Body of pancreas (tissue), 4 donors: ENCODE measurements at regions not wholly inside any gene's neighbourhood (a gene's known extent, or its start where the extent isn't known, plus 50 kb on each side); places are given as distances from the start of the nearest gene placed in this dataset.

Experiments
- ATAC-seq: fragments of 150-250 bp; one replicate; pipeline ENCODE4 v1.9.1; 2016
- DNase-seq, 4 donors: peaks; one replicate each; pipeline ENCODE4 v3.0.0-alpha.2; 2019
- H3K27ac ChIP-seq, 4 donors: fragments of 200-600 bp; sonication (generic); 1 replicate in 3 of 4; 2 replicates in 1 of 4; pipeline versions ENCODE4 v1.5.1 to v1.6.1; 2016 to 2019; ENCODE audit warnings: mild to moderate bottlenecking in 1 of 4, mixed read lengths in 1 of 4, moderate library complexity in 1 of 4
- H3K27me3 ChIP-seq, 2 donors: fragments of 200-600 bp; sonication (generic); one replicate each; pipeline ENCODE4 v1.6.0; 2016; ENCODE audit warnings: mild to moderate bottlenecking in 1 of 2
- H3K36me3 ChIP-seq, 2 donors: fragments of 200-600 bp; sonication (generic); replicated peaks in 1 of 2; 2 replicates each; pipeline ENCODE4 v1.5.1; 2016; ENCODE audit warnings: low read depth in 2 of 2; ENCODE audit not compliant: insufficient read depth in 1 of 2
- H3K4me1 ChIP-seq: fragments of 200-600 bp; sonication (generic); one replicate; pipeline ENCODE4 v1.6.0; 2016
- H3K4me3 ChIP-seq, 2 donors: fragments of 200-600 bp; sonication (generic); 1 replicate in 1 of 2; 2 replicates in 1 of 2; pipeline ENCODE4 v1.5.1; 2016 to 2019
- H3K9me3 ChIP-seq, 3 donors: fragments of 200-600 bp; sonication (generic); 1 replicate in 2 of 3; 2 replicates in 1 of 3; pipeline ENCODE4 v1.5.1; 2016
- POLR2A ChIP-seq, 3 donors: fragments of 450-650 bp; IDR thresholded peaks; one replicate each; pipeline ENCODE4 v1.6.1; 2016; ENCODE audit warnings: antibody characterized with exemption in 3 of 3, mild to moderate bottlenecking in 2 of 3
- WGBS, 2 donors: methylation state at CpG; one replicate each; pipeline ENCODE4 v1.1.5; 2017; 5-methylcytosine and 5-hydroxymethylcytosine counted together
- intact Hi-C: fragments of 100-400 bp; cut with DNase I; formaldehyde crosslinking; loops from one replicate; pipeline ENCODE4 v1.15.1; 2023
- TF ChIP-seq, protein P1 (sequence below), 7 experiments: fragments of 450-650 bp in 4 of 7; fragments of 200-600 bp in 3 of 7; sonication (generic) in 3 of 7; IDR thresholded peaks; one replicate each; pipeline ENCODE4 v1.5.1; 2016 to 2019; ENCODE audit warnings: antibody characterized with exemption in 7 of 7

DNA sequence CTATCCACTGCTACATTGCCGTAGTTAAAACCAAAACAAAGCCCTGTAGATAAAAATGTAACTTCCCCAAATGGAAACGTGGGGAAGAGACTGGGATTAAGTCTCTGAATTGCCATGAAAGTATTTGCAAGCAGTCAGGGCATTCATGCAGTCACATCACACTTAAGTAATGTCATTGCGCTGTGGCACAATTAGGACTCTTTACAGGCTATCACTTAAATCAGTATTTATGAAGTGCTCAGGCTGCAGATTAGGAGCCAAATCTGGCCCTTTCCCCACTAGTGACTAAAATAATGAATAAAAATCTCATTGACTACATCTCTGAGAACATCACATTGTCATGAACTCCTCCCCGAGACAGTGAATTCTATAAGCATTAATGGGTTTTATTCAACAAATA is 300.9 kb downstream of the ICOS start:
- TF ChIP-seq, protein P1, sequence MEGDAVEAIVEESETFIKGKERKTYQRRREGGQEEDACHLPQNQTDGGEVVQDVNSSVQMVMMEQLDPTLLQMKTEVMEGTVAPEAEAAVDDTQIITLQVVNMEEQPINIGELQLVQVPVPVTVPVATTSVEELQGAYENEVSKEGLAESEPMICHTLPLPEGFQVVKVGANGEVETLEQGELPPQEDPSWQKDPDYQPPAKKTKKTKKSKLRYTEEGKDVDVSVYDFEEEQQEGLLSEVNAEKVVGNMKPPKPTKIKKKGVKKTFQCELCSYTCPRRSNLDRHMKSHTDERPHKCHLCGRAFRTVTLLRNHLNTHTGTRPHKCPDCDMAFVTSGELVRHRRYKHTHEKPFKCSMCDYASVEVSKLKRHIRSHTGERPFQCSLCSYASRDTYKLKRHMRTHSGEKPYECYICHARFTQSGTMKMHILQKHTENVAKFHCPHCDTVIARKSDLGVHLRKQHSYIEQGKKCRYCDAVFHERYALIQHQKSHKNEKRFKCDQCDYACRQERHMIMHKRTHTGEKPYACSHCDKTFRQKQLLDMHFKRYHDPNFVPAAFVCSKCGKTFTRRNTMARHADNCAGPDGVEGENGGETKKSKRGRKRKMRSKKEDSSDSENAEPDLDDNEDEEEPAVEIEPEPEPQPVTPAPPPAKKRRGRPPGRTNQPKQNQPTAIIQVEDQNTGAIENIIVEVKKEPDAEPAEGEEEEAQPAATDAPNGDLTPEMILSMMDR (IDR thresholded peaks at IDR 0.05) = no peak
- TF ChIP-seq POLR2A (IDR thresholded peaks at IDR 0.05) = no peak
- ATAC-seq (no peak), DNase-seq (no peak)
- H3K4me3 ChIP-seq = no peak overlapping the region
- WGBS, 2 donors = 66 to 79% methylated on average over 4 of the region's 4 CpGs
- no peaks in the 10 kb centered on the region for H3K27me3 ChIP-seq
- no peaks in the 10 kb centered on the region for H3K4me1 ChIP-seq
- intact Hi-C loops = no loop called here
- H3K9me3 ChIP-seq = no peaks in the 10 kb centered on the region
- no peaks in the 10 kb centered on the region for H3K36me3 ChIP-seq
- H3K27ac ChIP-seq = no peak overlapping the region

GRCh38 chr2:204239411-204240165 is 303.0 kb downstream of the ICOS start:
- no peaks in the 10 kb centered on the region for H3K36me3 ChIP-seq
- ATAC-seq (no peak), DNase-seq (no peak)
- no peaks in the 10 kb centered on the region for H3K4me1 ChIP-seq
- TF ChIP-seq POLR2A (IDR thresholded peaks at IDR 0.05) = no peak
- TF ChIP-seq, protein P1 (IDR thresholded peaks at IDR 0.05) = no peak
- H3K9me3 ChIP-seq = no peaks in the 10 kb centered on the region
- no peaks in the 10 kb centered on the region for H3K27me3 ChIP-seq
- H3K27ac ChIP-seq = no peak overlapping the region
- 48 to 67% methylated on average over 7 of the region's 7 CpGs for WGBS, 2 donors
- H3K4me3 ChIP-seq = no peak overlapping the region
- intact Hi-C loops = no loop called here

DNA sequence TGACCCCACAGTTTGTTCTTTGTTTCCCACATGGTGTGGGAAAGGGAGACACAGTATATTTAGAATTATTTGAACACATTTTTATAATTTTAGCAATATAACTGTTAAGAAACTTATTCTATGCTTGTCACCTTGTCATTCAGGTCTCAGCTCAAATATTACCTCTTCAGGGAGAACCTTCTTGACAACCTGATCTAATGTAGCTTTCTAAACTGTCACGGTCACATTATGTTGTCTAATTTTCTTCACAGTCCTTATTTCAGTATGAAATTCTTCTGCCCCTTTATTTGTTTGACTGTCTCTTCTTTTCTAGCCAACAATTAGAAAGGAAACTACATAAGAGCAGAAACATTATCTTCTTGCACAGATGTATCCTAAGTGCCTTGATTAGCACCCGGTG is 304.3 kb upstream of the PARD3B start:
- Histone ChIP-seq H3K4me1 (no peaks in the 10 kb centered on the region), H3K9me3 (no peaks in the 10 kb centered on the region), H3K27me3 (no peaks in the 10 kb centered on the region), H3K36me3 (no peaks in the 10 kb centered on the region), H3K4me3 (no peak overlapping the region), H3K27ac (no peak overlapping the region)
- 71 to 79% methylated on average over 2 of the region's 2 CpGs for WGBS, 2 donors
- intact Hi-C loops = no loop called here
- DNase-seq (no peak), ATAC-seq (no peak)
- TF ChIP-seq, protein P1 (IDR thresholded peaks at IDR 0.05) = no peak
- no peak for TF ChIP-seq POLR2A (IDR thresholded peaks at IDR 0.05)

DNA sequence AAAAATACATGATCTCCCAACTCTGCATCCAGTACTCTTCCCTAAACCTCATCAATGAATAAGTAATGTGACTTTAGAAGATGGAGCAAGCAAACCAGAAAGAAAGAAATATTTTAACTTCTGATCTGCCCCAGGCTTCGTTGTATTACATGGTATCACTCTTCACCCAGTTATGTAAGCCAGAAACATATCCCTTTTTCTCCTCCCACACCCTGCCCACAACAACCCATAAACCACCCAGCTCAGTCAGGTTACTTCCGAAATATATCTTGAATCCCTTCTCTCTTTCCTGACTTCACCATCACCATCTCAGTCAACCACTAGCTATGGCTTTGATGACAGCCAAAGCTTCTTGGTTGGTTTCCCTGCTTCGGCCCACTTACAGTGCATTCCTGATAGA is 295.8 kb upstream of the PARD3B start:
- intact Hi-C loops = no loop called here
- Histone ChIP-seq H3K4me1 (no peaks in the 10 kb centered on the region), H3K27me3 (no peaks in the 10 kb centered on the region), H3K27ac (no peak overlapping the region), H3K9me3 (no peaks in the 10 kb centered on the region), H3K36me3 (no peaks in the 10 kb centered on the region), H3K4me3 (no peak overlapping the region)
- 81 to 84% methylated on average over 3 of the region's 3 CpGs for WGBS, 2 donors
- DNase-seq (no peak), ATAC-seq (no peak)
- TF ChIP-seq POLR2A (IDR thresholded peaks at IDR 0.05) = no peak
- TF ChIP-seq, protein P1 (IDR thresholded peaks at IDR 0.05) = no peak

- no peak overlapping the region for H3K4me3 ChIP-seq
- DNase-seq = no peak
- no peak for ATAC-seq
- TF ChIP-seq POLR2A (IDR thresholded peaks at IDR 0.05) = no peak
- TF ChIP-seq, protein P1 (IDR thresholded peaks at IDR 0.05) = no peak
- no peaks in the 10 kb centered on the region for H3K9me3 ChIP-seq
- H3K4me1 ChIP-seq = no peaks in the 10 kb centered on the region
- H3K27me3 ChIP-seq = no peaks in the 10 kb centered on the region
- H3K36me3 ChIP-seq = no peaks in the 10 kb centered on the region
- no peak overlapping the region for H3K27ac ChIP-seq
- WGBS, 2 donors = 22 to 36% methylated on average over 2 of the region's 2 CpGs
- intact Hi-C loops = no loop called here
Measured at GRCh38 chr2:204250692-204251091, 294.6 kb upstream of the PARD3B start.
